PC-9 (cell line): ENCODE measurements at regions not wholly inside any gene's neighbourhood (a gene's known extent, or its start where the extent isn't known, plus 50 kb on each side); places are given as distances from the start of the nearest gene placed in this dataset.

Experiments used
- BruUV-seq: library from RNA; stranded (reverse); fragments of 400-500 nt; replicated peaks from 2 replicates; lab custom pipeline; 2021; lab: Mats Ljungman, UMichigan
- CTCF ChIA-PET: fragments of 300-600 bp; sonication (Branson Sonifier 250); formaldehyde crosslinking; loops from one replicate; lab custom pipeline; 2022; ENCODE audit warnings: antibody characterized with exemption; lab: Charles Lee
- POLR2A ChIA-PET: fragments of 300-600 bp; sonication (Branson Sonifier 250); formaldehyde crosslinking; loops from one replicate; lab custom pipeline; 2022; ENCODE audit warnings: antibody characterized with exemption; ENCODE audit not compliant: unreplicated experiment; lab: Charles Lee
- DNase-seq, 2 experiments: peaks; one replicate each; pipeline versions ENCODE4 v3.0.0 to v3.0.0-alpha.2; 2015 to 2022; ENCODE audit warnings: mixed read lengths in 1 of 2
- H2AFZ ChIP-seq: fragments of 200-600 bp; sonication (generic); 2 replicates; pipeline ENCODE4 v1.8.1; 2017; ENCODE audit warnings: antibody characterized with exemption
- H3F3A ChIP-seq: fragments of 200-600 bp; sonication (generic); 2 replicates; pipeline ENCODE4 v1.8.1; 2017; ENCODE audit warnings: antibody characterized with exemption, mild to moderate bottlenecking, low read depth; ENCODE audit not compliant: insufficient read depth
- H3K27ac ChIP-seq: fragments of 200-600 bp; sonication (generic); 2 replicates; pipeline ENCODE4 v1.6.1; 2016; ENCODE audit warnings: mixed run types
- H3K27me3 ChIP-seq: fragments of 200-600 bp; sonication (generic); 2 replicates; pipeline ENCODE4 v1.6.1; 2016; ENCODE audit warnings: low read depth, mixed run types; ENCODE audit not compliant: insufficient read depth
- H3K36me3 ChIP-seq: fragments of 200-600 bp; sonication (generic); 2 replicates; pipeline ENCODE4 v1.6.1; 2016; ENCODE audit warnings: low read depth, mixed run types
- H3K4me1 ChIP-seq: fragments of 200-600 bp; sonication (generic); replicated peaks from 2 replicates; pipeline ENCODE4 v1.6.1; 2016; ENCODE audit warnings: mixed run types; ENCODE audit not compliant: insufficient read depth
- H3K4me2 ChIP-seq: fragments of 200-600 bp; sonication (generic); 2 replicates; pipeline ENCODE4 v1.6.1; 2017; ENCODE audit warnings: mixed run types
- H3K4me3 ChIP-seq: fragments of 200-600 bp; sonication (generic); 2 replicates; pipeline ENCODE4 v1.6.1; 2016; ENCODE audit warnings: mixed run types
- H3K79me2 ChIP-seq: fragments of 200-600 bp; sonication (generic); 2 replicates; pipeline ENCODE4 v1.6.1; 2017; ENCODE audit warnings: low read depth, mixed run types
- H3K9me2 ChIP-seq: fragments of 200-600 bp; sonication (generic); 2 replicates; pipeline ENCODE4 v1.8.1; 2017; ENCODE audit warnings: mild to moderate bottlenecking; ENCODE audit not compliant: insufficient read depth
- H3K9me3 ChIP-seq: fragments of 200-600 bp; sonication (generic); 2 replicates; pipeline ENCODE4 v1.8.1; 2016; ENCODE audit warnings: low read depth; ENCODE audit not compliant: insufficient read depth
- H4K20me1 ChIP-seq: fragments of 200-600 bp; sonication (generic); 2 replicates; pipeline ENCODE4 v1.8.1; 2017; ENCODE audit not compliant: insufficient read depth
- CTCF ChIP-seq: fragments of 200-600 bp; sonication (generic); conservative IDR thresholded peaks from 2 replicates; pipeline ENCODE4 v1.6.1; 2017; ENCODE audit warnings: mixed run types, antibody characterized with exemption, mild to moderate bottlenecking, moderate library complexity
- EZH2 ChIP-seq: fragments of 200-600 bp; sonication (generic); IDR thresholded peaks from 2 replicates; pipeline ENCODE4 v1.8.0; 2017; ENCODE audit warnings: antibody characterized with exemption, low read depth
- intact Hi-C: fragments of 100-400 bp; cut with micrococcal nuclease; formaldehyde crosslinking; loops from one replicate; pipeline ENCODE4 v1.10.0; 2022; ENCODE audit not compliant: unreplicated experiment

DNA sequence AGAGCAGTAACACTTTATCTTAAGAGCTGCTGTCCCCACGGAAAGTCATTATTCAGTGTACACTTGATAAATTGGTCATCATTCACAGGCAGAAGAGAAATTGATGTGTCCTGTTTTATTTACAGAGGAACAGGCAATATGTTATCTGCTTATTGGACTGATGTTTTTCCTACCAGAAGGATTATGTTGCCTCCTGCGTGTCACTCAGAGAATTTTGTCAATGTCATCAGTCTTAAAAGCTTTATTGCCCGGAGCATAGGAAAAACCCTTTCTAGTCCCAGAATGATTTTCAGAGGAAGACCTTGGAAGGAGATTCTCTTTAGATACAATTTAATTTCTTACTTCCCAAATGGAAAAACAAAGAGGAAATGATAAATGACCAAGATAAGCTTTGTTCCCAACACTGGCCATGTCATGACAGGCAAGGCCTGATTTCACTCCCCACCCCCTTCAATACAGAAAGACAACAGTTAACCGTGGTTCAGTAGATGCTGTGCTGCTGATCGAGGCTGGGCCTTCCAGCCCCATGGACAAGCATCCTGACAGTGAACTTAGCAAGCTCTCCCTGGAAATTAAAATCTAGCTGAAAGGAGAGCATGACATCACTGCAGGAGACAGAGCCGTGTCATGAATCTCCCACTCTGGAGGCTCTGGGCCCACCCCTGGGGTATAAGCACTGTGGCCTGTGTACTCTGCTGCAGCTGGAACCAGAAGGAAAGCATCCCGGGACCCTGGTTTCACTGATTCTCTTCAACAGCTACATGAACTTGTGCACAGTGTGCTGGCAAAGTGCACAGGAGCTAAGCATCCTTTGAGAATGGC is 118.8 kb upstream of the LYZL2 start:
- ChIA-PET CTCF (no interaction called here), POLR2A (interaction anchor here (0.6 kb wide), 1 partner anchor 503 kb away, joined by 3 read pairs; no protein-coding TSS in a partner anchor)
- Histone ChIP-seq H3K4me2 (no peak overlapping the region), H3K4me3 (no peak overlapping the region), H3K79me2 (no peaks in the 10 kb centered on the region), H3K27me3 (no peaks in the 10 kb centered on the region), H3K9me2 (no peaks in the 10 kb centered on the region), H3K9me3 (no peaks in the 10 kb centered on the region), H3K27ac (no peak overlapping the region), H3F3A (no peaks in the 10 kb centered on the region), H4K20me1 (no peaks in the 10 kb centered on the region), H3K36me3 (no peaks in the 10 kb centered on the region), H2AFZ (no peak overlapping the region), H3K4me1 (no peaks in the 10 kb centered on the region)
- intact Hi-C loops = no loop called here
- DNase-seq = no peak
- TF ChIP-seq CTCF (no peak), EZH2 (no peak)
- no TSS peak for BruUV-seq

DNA sequence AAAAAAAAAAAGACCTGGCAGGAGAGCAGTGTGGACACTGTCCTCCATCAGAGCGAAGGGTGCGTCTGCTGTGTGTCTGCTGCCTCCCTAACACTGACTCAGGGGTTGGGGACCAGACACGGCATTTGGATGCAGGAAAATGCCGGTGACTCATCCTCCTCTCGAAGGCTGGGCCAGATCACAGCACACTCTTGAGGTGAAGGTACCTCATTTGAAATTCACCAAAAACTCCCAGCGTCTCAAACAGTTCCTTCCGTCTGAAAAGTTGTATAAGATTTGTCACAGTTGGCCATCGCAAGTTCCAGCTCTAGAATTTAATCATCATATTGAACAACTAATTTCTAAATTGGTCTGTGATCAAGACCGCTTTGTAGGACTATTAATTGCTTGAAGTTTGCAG is 118.1 kb upstream of the LYZL2 start:
- BruUV-seq = no TSS peak
- Histone ChIP-seq H3K27ac (no peak overlapping the region), H3K4me1 (no peaks in the 10 kb centered on the region), H3K9me2 (no peaks in the 10 kb centered on the region), H3K27me3 (no peaks in the 10 kb centered on the region), H2AFZ (no peak overlapping the region), H3F3A (no peaks in the 10 kb centered on the region), H3K9me3 (no peaks in the 10 kb centered on the region), H3K4me3 (no peak overlapping the region), H3K4me2 (no peak overlapping the region), H3K79me2 (no peaks in the 10 kb centered on the region), H4K20me1 (no peaks in the 10 kb centered on the region), H3K36me3 (no peaks in the 10 kb centered on the region)
- intact Hi-C loops = no loop called here
- TF ChIP-seq CTCF = no peak
- TF ChIP-seq EZH2 = no peak
- POLR2A ChIA-PET = no interaction called here
- DNase-seq = no peak
- CTCF ChIA-PET = no interaction called here

- Histone ChIP-seq H3K4me2 (no peak overlapping the region), H3F3A (no peaks in the 10 kb centered on the region), H3K27ac (no peak overlapping the region), H3K79me2 (no peaks in the 10 kb centered on the region), H3K36me3 (no peaks in the 10 kb centered on the region), H4K20me1 (no peaks in the 10 kb centered on the region), H3K9me3 (no peaks in the 10 kb centered on the region), H3K9me2 (no peaks in the 10 kb centered on the region), H3K4me3 (no peak overlapping the region), H3K27me3 (no peaks in the 10 kb centered on the region), H2AFZ (no peak overlapping the region), H3K4me1 (no peaks in the 10 kb centered on the region)
- POLR2A ChIA-PET = no interaction called here
- DNase-seq = no peak
- CTCF ChIA-PET = no interaction called here
- TF ChIP-seq CTCF = no peak
- TF ChIP-seq EZH2 = no peak
- no TSS peak for BruUV-seq
- intact Hi-C loops = no loop called here
These were observed 116.4 kb upstream of the LYZL2 start for GRCh38 chr10:30745953-30746352.
